SK-N-SH treated with all-trans-retinoic acid at 6 μM for 48 hours (cell line): ENCODE measurements at regions not wholly inside any gene's neighbourhood (a gene's known extent, or its start where the extent isn't known, plus 50 kb on each side); places are given as distances from the start of the nearest gene placed in this dataset.

Experiments
- BACH2 ChIP-seq: fragments of 250-450 bp; sonication (Bioruptor Pico); IDR thresholded peaks from 2 replicates; pipeline ENCODE4 v1.9.0; 2021; ENCODE audit warnings: mild to moderate bottlenecking, borderline replicate concordance
- CSDC2 ChIP-seq: fragments of 250-450 bp; sonication (Bioruptor Pico); IDR thresholded peaks from 2 replicates; pipeline ENCODE4 v1.5.0; 2020; ENCODE audit warnings: mild to moderate bottlenecking, moderate library complexity
- ESRRG ChIP-seq: fragments of 250-450 bp; sonication (Bioruptor Pico); IDR thresholded peaks from 2 replicates; pipeline ENCODE4 v1.6.1; 2021; ENCODE audit warnings: mild to moderate bottlenecking
- GLIS3 ChIP-seq: fragments of 250-450 bp; sonication (Bioruptor Pico); IDR thresholded peaks from 2 replicates; pipeline ENCODE4 v1.5.0; 2020; ENCODE audit warnings: mild to moderate bottlenecking, moderate library complexity
- ISL1 ChIP-seq: fragments of 250-450 bp; sonication (Bioruptor Pico); IDR thresholded peaks from 2 replicates; pipeline ENCODE4 v2.1.2; 2022; ENCODE audit warnings: mild to moderate bottlenecking, moderate library complexity
- SNAI2 ChIP-seq: fragments of 250-450 bp; sonication (Bioruptor Pico); IDR thresholded peaks from 2 replicates; pipeline ENCODE4 v1.5.0; 2020; ENCODE audit warnings: mild to moderate bottlenecking, moderate library complexity
- TOX ChIP-seq: fragments of 250-450 bp; sonication (Bioruptor Pico); IDR thresholded peaks from 2 replicates; pipeline ENCODE4 v1.8.0; 2021; ENCODE audit warnings: mild to moderate bottlenecking, moderate library complexity, borderline replicate concordance
- ZFP3 ChIP-seq: fragments of 250-450 bp; sonication (Bioruptor Pico); IDR thresholded peaks from 2 replicates; pipeline ENCODE4 v1.5.0; 2020; ENCODE audit warnings: mild to moderate bottlenecking, moderate library complexity
- ZFP30 ChIP-seq: fragments of 450-650 bp; formaldehyde crosslinking; IDR thresholded peaks from 2 replicates; pipeline ENCODE4 v1.5.0; 2022; ENCODE audit warnings: mild to moderate bottlenecking, moderate library complexity
- ZNF565 ChIP-seq: fragments of 450-650 bp; formaldehyde crosslinking; conservative IDR thresholded peaks from 2 replicates; pipeline ENCODE4 v1.5.0; 2020; ENCODE audit warnings: low read depth, mild to moderate bottlenecking, moderate library complexity
- TF ChIP-seq, protein P1 (sequence below): fragments of 250-450 bp; sonication (Bioruptor Pico); IDR thresholded peaks from 2 replicates; pipeline ENCODE4 v1.5.0; 2020; ENCODE audit warnings: mild to moderate bottlenecking, moderate library complexity
- TF ChIP-seq, protein P2 (sequence below): fragments of 250-450 bp; sonication (Bioruptor Pico); IDR thresholded peaks from 2 replicates; pipeline ENCODE4 v1.5.1; 2021; ENCODE audit warnings: mild to moderate bottlenecking, moderate library complexity
- TF ChIP-seq, protein P3 (sequence below): fragments of 250-450 bp; sonication (Bioruptor Pico); IDR thresholded peaks from 2 replicates; pipeline ENCODE4 v1.8.0; 2020; ENCODE audit warnings: mild to moderate bottlenecking, moderate library complexity, borderline replicate concordance

DNA sequence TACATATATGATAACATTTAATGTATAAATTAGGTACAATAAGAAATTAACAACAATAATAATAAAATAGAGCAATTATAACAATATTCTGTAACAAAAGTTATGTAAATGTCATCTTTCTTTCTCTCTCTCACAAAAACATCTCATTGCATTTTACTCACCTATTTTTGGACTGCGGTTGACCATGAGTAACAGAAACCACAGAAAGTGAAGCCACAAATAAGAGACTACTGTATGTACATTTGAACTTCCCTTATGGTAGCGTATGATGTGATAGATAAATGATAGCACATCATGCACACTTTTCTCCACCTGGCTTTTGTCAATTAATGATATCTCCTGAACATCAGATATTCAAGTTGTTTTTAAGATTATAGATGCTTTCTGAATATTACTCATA is 80.5 kb downstream of the HNRNPD start:
- TF ChIP-seq GLIS3 (CRISPR knock-in tag) (no peak), CSDC2 (CRISPR knock-in tag) (no peak), TOX (CRISPR knock-in tag) (no peak), BACH2 (CRISPR knock-in tag) (no peak), ESRRG (CRISPR knock-in tag) (no peak), SNAI2 (no peak), ISL1 (CRISPR knock-in tag) (no peak), ZFP3 (CRISPR knock-in tag) (no peak), ZFP30 (CRISPR knock-in tag) (no peak), ZNF565 (CRISPR knock-in tag) (no peak)
- TF ChIP-seq, protein P1, sequence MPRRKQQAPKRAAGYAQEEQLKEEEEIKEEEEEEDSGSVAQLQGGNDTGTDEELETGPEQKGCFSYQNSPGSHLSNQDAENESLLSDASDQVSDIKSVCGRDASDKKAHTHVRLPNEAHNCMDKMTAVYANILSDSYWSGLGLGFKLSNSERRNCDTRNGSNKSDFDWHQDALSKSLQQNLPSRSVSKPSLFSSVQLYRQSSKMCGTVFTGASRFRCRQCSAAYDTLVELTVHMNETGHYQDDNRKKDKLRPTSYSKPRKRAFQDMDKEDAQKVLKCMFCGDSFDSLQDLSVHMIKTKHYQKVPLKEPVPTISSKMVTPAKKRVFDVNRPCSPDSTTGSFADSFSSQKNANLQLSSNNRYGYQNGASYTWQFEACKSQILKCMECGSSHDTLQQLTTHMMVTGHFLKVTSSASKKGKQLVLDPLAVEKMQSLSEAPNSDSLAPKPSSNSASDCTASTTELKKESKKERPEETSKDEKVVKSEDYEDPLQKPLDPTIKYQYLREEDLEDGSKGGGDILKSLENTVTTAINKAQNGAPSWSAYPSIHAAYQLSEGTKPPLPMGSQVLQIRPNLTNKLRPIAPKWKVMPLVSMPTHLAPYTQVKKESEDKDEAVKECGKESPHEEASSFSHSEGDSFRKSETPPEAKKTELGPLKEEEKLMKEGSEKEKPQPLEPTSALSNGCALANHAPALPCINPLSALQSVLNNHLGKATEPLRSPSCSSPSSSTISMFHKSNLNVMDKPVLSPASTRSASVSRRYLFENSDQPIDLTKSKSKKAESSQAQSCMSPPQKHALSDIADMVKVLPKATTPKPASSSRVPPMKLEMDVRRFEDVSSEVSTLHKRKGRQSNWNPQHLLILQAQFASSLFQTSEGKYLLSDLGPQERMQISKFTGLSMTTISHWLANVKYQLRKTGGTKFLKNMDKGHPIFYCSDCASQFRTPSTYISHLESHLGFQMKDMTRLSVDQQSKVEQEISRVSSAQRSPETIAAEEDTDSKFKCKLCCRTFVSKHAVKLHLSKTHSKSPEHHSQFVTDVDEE (CRISPR knock-in tag): no peak
- TF ChIP-seq, protein P2, sequence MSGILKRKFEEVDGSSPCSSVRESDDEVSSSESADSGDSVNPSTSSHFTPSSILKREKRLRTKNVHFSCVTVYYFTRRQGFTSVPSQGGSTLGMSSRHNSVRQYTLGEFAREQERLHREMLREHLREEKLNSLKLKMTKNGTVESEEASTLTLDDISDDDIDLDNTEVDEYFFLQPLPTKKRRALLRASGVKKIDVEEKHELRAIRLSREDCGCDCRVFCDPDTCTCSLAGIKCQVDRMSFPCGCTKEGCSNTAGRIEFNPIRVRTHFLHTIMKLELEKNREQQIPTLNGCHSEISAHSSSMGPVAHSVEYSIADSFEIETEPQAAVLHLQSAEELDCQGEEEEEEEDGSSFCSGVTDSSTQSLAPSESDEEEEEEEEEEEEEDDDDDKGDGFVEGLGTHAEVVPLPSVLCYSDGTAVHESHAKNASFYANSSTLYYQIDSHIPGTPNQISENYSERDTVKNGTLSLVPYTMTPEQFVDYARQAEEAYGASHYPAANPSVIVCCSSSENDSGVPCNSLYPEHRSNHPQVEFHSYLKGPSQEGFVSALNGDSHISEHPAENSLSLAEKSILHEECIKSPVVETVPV (CRISPR knock-in tag): no peak
- TF ChIP-seq, protein P3, sequence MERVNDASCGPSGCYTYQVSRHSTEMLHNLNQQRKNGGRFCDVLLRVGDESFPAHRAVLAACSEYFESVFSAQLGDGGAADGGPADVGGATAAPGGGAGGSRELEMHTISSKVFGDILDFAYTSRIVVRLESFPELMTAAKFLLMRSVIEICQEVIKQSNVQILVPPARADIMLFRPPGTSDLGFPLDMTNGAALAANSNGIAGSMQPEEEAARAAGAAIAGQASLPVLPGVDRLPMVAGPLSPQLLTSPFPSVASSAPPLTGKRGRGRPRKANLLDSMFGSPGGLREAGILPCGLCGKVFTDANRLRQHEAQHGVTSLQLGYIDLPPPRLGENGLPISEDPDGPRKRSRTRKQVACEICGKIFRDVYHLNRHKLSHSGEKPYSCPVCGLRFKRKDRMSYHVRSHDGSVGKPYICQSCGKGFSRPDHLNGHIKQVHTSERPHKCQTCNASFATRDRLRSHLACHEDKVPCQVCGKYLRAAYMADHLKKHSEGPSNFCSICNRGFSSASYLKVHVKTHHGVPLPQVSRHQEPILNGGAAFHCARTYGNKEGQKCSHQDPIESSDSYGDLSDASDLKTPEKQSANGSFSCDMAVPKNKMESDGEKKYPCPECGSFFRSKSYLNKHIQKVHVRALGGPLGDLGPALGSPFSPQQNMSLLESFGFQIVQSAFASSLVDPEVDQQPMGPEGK (CRISPR knock-in tag): no peak
